ENCODE measurements at regions not wholly inside any gene's neighbourhood (a gene's known extent, or its start where the extent isn't known, plus 50 kb on each side); places are given as distances from the start of the nearest gene placed in this dataset.

DNA sequence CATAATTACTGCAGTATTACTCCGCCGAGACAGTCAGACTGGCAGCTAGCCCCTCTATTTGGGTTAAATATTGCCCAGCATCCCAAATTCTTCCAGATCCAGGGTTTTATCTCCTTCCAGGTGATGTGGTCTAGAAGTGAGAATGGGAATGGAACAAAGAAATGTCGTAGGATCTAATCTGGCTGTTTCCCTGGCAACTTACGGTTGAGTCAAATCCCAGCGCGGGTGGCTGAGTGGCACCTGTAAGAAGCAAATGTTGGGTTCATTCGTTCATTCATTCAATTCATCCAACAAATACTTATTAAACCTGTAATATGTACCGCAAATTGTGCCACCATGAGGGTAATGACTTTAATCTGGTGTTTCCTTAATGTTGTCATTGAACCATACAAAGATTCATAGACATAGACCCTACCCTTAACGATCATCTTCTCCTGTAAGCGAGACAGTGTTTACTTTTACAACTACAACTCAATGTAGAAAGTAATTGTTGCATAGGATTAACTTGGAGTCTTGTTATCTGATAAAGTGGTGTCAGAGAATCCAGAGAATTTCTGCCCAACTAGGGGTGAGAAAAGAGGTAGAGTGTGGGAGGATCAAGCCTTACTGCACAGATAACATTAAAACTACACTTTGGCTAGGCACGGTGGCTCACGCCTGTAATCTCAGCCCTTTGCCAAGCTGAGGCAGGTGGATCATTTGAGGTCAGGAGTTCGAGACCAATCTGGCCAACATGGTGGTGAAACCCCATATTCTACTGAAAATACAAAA is 91.3 kb upstream of the ADGRF1 start:
- Histone ChIP-seq H3K4me1 (ENCODE audit: insufficient read depth, low read length) (peaks cover 26% of the 10 kb centered on the region), H4K20me1 (ENCODE audit: insufficient read depth, low read length) (no peaks in the 10 kb centered on the region), H3K9me3 (ENCODE audit: insufficient read depth, low read depth, low read length) (no peaks in the 10 kb centered on the region), H3K9ac (ENCODE audit: low read length) (no peak overlapping the region), H3K4me2 (ENCODE audit: low read length) (no peak overlapping the region), H3K27ac (ENCODE audit: low read depth, low read length) (no peak overlapping the region), H3K79me2 (ENCODE audit: insufficient read depth, low read length) (no peaks in the 10 kb centered on the region), H3K36me3 (ENCODE audit: insufficient read depth, low read length) (no peaks in the 10 kb centered on the region), H3K4me3 (ENCODE audit: insufficient read depth, low read depth, low read length) (no peak overlapping the region), H3K27me3 (ENCODE audit: insufficient read depth, low read length) (no peaks in the 10 kb centered on the region), H2AFZ (ENCODE audit: low read depth, low read length) (no peak overlapping the region)
- DNase-seq (ENCODE audit: low read depth) (no peak), FAIRE-seq (no peak)
- Mint-ChIP-seq H3K4me3 (ENCODE audit: unreplicated experiment) (no peak overlapping the region), H3K9me3 (ENCODE audit: unreplicated experiment) (no peaks in the 10 kb centered on the region), H3K4me1 (ENCODE audit: low read depth, unreplicated experiment) (peaks cover 74% of the 10 kb centered on the region), H3K27ac (ENCODE audit: unreplicated experiment) (peak overlapping the region; percentile 75), H3K36me3 (ENCODE audit: low read depth, unreplicated experiment) (no peaks in the 10 kb centered on the region), H3K27me3 (ENCODE audit: low read depth, unreplicated experiment) (no peaks in the 10 kb centered on the region)
- TF ChIP-seq, protein P1, sequence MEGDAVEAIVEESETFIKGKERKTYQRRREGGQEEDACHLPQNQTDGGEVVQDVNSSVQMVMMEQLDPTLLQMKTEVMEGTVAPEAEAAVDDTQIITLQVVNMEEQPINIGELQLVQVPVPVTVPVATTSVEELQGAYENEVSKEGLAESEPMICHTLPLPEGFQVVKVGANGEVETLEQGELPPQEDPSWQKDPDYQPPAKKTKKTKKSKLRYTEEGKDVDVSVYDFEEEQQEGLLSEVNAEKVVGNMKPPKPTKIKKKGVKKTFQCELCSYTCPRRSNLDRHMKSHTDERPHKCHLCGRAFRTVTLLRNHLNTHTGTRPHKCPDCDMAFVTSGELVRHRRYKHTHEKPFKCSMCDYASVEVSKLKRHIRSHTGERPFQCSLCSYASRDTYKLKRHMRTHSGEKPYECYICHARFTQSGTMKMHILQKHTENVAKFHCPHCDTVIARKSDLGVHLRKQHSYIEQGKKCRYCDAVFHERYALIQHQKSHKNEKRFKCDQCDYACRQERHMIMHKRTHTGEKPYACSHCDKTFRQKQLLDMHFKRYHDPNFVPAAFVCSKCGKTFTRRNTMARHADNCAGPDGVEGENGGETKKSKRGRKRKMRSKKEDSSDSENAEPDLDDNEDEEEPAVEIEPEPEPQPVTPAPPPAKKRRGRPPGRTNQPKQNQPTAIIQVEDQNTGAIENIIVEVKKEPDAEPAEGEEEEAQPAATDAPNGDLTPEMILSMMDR (IDR thresholded peaks at IDR 0.05; ENCODE audit: insufficient read depth, low read depth, low read length) = no peak
- no peak for TF ChIP-seq EZH2 (IDR thresholded peaks at IDR 0.05; ENCODE audit: insufficient read depth, low read length)

DNA sequence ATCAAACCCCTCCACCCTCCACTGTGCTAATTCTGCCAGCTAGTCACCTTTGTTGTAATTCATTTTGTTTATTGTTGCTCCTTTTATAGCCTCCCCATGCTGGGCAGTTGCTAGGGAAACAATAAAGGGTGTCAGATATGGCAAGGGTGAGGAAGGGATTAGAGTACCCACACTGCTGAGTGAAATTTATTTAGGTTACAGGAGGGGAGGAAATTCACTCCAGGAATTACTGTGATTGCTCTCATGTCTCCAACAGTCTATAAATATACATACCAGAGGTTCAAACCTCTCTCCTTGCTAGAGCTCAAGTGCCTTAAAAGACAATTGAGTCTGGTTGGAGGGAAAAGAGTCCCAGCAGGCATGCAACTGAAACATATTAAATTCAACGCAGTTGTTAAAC is 90.6 kb upstream of the ADGRF1 start:
- no peaks in the 10 kb centered on the region for H3K9me3 ChIP-seq (ENCODE audit: insufficient read depth, low read depth, low read length)
- no peak for DNase-seq (ENCODE audit: low read depth)
- no peak for TF ChIP-seq EZH2 (IDR thresholded peaks at IDR 0.05; ENCODE audit: insufficient read depth, low read length)
- TF ChIP-seq, protein P1 (IDR thresholded peaks at IDR 0.05; ENCODE audit: insufficient read depth, low read depth, low read length) = no peak
- no peaks in the 10 kb centered on the region for H4K20me1 ChIP-seq (ENCODE audit: insufficient read depth, low read length)
- H3K4me2 ChIP-seq (ENCODE audit: low read length) = no peak overlapping the region
- H3K27ac ChIP-seq (ENCODE audit: low read depth, low read length) = no peak overlapping the region
- H3K9ac ChIP-seq (ENCODE audit: low read length) = no peak overlapping the region
- Mint-ChIP-seq H3K9me3 (ENCODE audit: unreplicated experiment) (no peaks in the 10 kb centered on the region), H3K4me3 (ENCODE audit: unreplicated experiment) (no peak overlapping the region), H3K27ac (ENCODE audit: unreplicated experiment) (peak overlapping the region; percentile 31), H3K36me3 (ENCODE audit: low read depth, unreplicated experiment) (no peaks in the 10 kb centered on the region), H3K4me1 (ENCODE audit: low read depth, unreplicated experiment) (peaks cover 69% of the 10 kb centered on the region), H3K27me3 (ENCODE audit: low read depth, unreplicated experiment) (no peaks in the 10 kb centered on the region)
- no peak overlapping the region for H2AFZ ChIP-seq (ENCODE audit: low read depth, low read length)
- H3K4me3 ChIP-seq (ENCODE audit: insufficient read depth, low read depth, low read length) = no peak overlapping the region
- H3K27me3 ChIP-seq (ENCODE audit: insufficient read depth, low read length) = no peaks in the 10 kb centered on the region
- H3K79me2 ChIP-seq (ENCODE audit: insufficient read depth, low read length) = no peaks in the 10 kb centered on the region
- H3K4me1 ChIP-seq (ENCODE audit: insufficient read depth, low read length) = peaks cover 26% of the 10 kb centered on the region
- FAIRE-seq = no peak
- H3K36me3 ChIP-seq (ENCODE audit: insufficient read depth, low read length) = no peaks in the 10 kb centered on the region

DNA sequence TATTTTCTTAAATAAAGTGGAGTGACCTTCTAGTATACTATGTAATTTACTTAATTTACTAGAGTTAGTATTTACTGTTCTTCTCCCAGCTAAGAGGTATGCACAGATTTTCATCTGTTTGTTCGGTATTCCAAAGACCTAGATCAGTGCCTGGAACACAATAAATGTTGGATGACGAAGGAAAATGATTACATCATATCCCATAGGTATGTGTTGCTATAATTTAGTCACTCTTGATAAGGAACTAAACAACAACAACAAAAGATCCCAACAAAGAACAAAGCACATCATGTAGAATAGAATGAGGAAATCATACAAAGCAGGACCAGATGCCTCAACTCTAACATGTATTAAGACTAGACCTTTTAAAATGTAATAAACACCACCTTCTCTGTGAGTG is 89.6 kb upstream of the ADGRF1 start:
- no peaks in the 10 kb centered on the region for H3K36me3 Mint-ChIP-seq (ENCODE audit: low read depth, unreplicated experiment)
- no peaks in the 10 kb centered on the region for H3K79me2 ChIP-seq (ENCODE audit: insufficient read depth, low read length)
- H2AFZ ChIP-seq (ENCODE audit: low read depth, low read length) = no peak overlapping the region
- no peaks in the 10 kb centered on the region for H3K27me3 ChIP-seq (ENCODE audit: insufficient read depth, low read length)
- no peaks in the 10 kb centered on the region for H3K36me3 ChIP-seq (ENCODE audit: insufficient read depth, low read length)
- no peak overlapping the region for H3K4me2 ChIP-seq (ENCODE audit: low read length)
- no peak overlapping the region for H3K4me3 Mint-ChIP-seq (ENCODE audit: unreplicated experiment)
- TF ChIP-seq, protein P1 (IDR thresholded peaks at IDR 0.05; ENCODE audit: insufficient read depth, low read depth, low read length) = no peak
- no peak for TF ChIP-seq EZH2 (IDR thresholded peaks at IDR 0.05; ENCODE audit: insufficient read depth, low read length)
- no peaks in the 10 kb centered on the region for H4K20me1 ChIP-seq (ENCODE audit: insufficient read depth, low read length)
- no peak overlapping the region for H3K4me3 ChIP-seq (ENCODE audit: insufficient read depth, low read depth, low read length)
- peaks cover 25% of the 10 kb centered on the region for H3K4me1 ChIP-seq (ENCODE audit: insufficient read depth, low read length)
- H3K9me3 ChIP-seq (ENCODE audit: insufficient read depth, low read depth, low read length) = no peaks in the 10 kb centered on the region
- DNase-seq (ENCODE audit: low read depth) = no peak
- no peaks in the 10 kb centered on the region for H3K27me3 Mint-ChIP-seq (ENCODE audit: low read depth, unreplicated experiment)
- no peak for FAIRE-seq
- no peaks in the 10 kb centered on the region for H3K9me3 Mint-ChIP-seq (ENCODE audit: unreplicated experiment)
- no peak overlapping the region for H3K27ac Mint-ChIP-seq (ENCODE audit: unreplicated experiment)
- H3K4me1 Mint-ChIP-seq (ENCODE audit: low read depth, unreplicated experiment) = peaks cover 69% of the 10 kb centered on the region
- no peak overlapping the region for H3K27ac ChIP-seq (ENCODE audit: low read depth, low read length)
- H3K9ac ChIP-seq (ENCODE audit: low read length) = no peak overlapping the region

All from astrocyte (in vitro differentiated cells and primary cell).